ENCODE measurements at regions not wholly inside any gene's neighbourhood (a gene's known extent, or its start where the extent isn't known, plus 50 kb on each side); places are given as distances from the start of the nearest gene placed in this dataset.
"Not testable (repeated sequence)": the region's sequence is repeated elsewhere in the genome, so short reads cannot be mapped to it uniquely, and the experiment has no call there.

GRCh38 chr20:48368580-48369021 is 459.2 kb downstream of the PREX1 start:
- not testable (repeated sequence) for TF ChIP-seq POLR2A (IDR thresholded peaks at IDR 0.05; ENCODE audit: extremely low read depth, insufficient read length)
- TF ChIP-seq, protein P1, sequence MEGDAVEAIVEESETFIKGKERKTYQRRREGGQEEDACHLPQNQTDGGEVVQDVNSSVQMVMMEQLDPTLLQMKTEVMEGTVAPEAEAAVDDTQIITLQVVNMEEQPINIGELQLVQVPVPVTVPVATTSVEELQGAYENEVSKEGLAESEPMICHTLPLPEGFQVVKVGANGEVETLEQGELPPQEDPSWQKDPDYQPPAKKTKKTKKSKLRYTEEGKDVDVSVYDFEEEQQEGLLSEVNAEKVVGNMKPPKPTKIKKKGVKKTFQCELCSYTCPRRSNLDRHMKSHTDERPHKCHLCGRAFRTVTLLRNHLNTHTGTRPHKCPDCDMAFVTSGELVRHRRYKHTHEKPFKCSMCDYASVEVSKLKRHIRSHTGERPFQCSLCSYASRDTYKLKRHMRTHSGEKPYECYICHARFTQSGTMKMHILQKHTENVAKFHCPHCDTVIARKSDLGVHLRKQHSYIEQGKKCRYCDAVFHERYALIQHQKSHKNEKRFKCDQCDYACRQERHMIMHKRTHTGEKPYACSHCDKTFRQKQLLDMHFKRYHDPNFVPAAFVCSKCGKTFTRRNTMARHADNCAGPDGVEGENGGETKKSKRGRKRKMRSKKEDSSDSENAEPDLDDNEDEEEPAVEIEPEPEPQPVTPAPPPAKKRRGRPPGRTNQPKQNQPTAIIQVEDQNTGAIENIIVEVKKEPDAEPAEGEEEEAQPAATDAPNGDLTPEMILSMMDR (IDR thresholded peaks at IDR 0.05; ENCODE audit: low read depth, low read length): not testable (repeated sequence)
- TF ChIP-seq, protein P2, sequence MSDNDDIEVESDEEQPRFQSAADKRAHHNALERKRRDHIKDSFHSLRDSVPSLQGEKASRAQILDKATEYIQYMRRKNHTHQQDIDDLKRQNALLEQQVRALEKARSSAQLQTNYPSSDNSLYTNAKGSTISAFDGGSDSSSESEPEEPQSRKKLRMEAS (IDR thresholded peaks at IDR 0.05; ENCODE audit: low read depth, low read length): not testable (repeated sequence)
